LHCN-M2 (cell line): ENCODE measurements at regions not wholly inside any gene's neighbourhood (a gene's known extent, or its start where the extent isn't known, plus 50 kb on each side); places are given as distances from the start of the nearest gene placed in this dataset.
"Not testable (repeated sequence)": the region's sequence is repeated elsewhere in the genome, so short reads cannot be mapped to it uniquely, and the experiment has no call there.

Experiments used
- DNase-seq: peaks from one replicate; pipeline ENCODE4 v3.0.0-alpha.2; 2012; ENCODE audit warnings: low read depth

DNA sequence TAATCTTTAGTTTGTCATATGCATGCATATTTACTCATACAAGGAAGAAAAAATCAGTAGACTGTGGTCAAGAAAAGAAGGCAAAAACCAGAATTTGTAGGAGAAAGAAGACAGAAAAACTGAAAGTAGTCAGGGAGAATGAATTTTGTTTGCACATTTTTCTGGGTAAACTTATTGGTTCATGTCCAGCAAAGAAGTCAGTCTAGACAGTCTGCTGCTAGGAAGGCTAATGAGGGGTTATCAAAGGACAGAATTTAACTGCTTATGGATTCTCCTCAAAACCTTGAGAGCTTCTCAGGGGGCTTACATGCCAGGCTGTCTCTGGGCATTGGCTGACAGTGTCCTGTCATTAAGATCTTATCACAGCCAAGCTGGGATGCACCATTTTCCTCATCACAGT, 293.9 kb downstream of the RPAP3 start:
- no peak for DNase-seq

- no peak for DNase-seq
Observed at GRCh38 chr12:47410862-47411261, 295.0 kb downstream of the RPAP3 start.

GRCh38 chr12:47410383-47410782, 295.4 kb downstream of the RPAP3 start:
- DNase-seq, result no peak

GRCh38 chr12:47409310-47409987, 296.4 kb downstream of the RPAP3 start:
- no peak for DNase-seq

GRCh38 chr12:47408171-47408871, 297.5 kb downstream of the RPAP3 start:
- DNase-seq, result no peak

- no peak for DNase-seq
Observed at GRCh38 chr12:47407463-47408129, 298.2 kb downstream of the RPAP3 start.

- no peak for DNase-seq
Observed at GRCh38 chr12:47403681-47404080, 302.1 kb downstream of the RPAP3 start.

DNA sequence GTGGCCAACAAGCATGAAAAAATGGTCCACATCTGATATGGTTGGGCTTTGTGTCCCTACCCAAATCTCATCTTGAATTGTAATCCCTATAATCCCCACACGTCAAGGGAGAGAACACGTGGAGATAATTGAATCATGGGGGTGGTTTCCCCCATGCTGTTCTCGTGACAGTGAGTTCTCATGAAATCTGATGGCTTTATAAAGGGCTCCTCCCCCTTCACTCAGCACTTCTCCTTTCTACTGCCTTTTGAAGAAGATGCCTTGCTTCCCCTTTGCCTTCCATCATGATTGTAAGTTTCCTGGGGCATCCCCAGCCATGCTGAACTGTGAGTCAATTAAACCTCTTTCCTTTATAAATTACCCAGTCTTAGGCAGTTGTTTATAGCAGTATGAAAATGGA, 304.6 kb downstream of the RPAP3 start:
- DNase-seq, result not testable (repeated sequence)

GRCh38 chr12:47400266-47400665, 305.6 kb downstream of the RPAP3 start:
- no peak for DNase-seq

DNA sequence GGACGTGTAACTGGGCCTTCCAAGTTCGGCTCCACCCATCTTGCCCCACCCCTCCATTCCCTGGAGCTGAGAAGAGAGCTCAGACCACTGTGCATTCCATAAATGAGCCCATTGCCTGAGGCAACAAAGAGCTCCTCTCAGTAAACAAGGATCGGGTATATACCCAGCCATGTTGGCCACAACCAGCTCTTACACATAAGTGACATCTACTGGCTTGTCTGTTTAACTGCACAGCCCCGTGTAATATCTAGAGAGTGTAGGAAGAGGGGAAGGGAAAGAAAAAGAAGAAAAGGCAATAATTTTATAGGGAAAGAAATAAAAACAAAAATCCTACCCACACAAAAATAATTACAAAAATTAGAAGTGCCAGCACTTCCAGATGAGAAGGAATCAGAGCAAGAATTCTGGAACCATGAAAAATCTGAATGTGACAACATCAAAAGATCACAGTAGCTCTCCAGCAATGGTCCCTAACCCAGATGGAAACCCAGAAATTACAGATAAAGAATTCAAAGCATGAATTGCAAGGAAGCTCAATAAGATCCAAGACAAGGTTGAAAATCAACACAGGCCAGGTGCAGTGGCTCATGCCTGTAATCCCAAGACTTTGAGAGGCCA, 308.1 kb downstream of the RPAP3 start:
- peak; percentile 64 for DNase-seq

DNA sequence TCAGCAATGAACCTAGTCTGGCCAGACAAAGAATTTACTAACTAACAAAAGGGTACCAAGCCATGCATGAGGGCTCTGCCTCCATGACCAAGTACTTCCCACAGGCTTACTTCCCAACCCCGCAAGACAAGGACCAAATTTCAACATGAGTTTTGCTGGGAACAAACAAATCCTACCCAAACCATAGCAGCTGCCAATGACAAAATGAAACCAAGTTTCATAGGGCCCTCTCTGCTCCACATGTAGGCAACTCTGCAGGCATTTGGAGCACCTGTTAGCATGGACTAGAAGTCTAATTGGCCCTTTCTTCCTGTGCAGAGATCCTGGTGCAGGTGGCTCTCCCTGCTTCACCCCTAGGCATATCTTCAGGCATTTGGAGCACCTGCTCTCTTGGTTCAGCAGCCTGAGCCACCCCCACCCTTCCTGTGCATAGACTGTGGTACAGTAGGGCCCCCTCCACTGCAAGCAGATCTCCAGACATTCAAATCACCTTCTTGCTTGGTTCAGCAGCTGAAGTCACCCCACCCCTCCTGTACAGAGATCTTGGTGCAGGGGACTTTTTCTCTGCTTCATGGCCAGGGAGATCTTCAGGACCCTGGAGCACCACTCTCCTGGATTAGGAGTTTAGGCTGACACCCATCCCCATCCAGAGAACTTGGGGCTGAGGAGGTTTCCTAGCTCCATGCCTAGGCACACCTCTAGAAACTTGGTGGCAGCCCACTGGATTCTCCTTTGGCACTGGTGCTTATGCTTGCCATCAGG, 308.7 kb downstream of the RPAP3 start:
- DNase-seq, result peak; percentile 43

- no peak for DNase-seq
Observed at GRCh38 chr12:47394070-47394469, 311.8 kb downstream of the RPAP3 start.

DNA sequence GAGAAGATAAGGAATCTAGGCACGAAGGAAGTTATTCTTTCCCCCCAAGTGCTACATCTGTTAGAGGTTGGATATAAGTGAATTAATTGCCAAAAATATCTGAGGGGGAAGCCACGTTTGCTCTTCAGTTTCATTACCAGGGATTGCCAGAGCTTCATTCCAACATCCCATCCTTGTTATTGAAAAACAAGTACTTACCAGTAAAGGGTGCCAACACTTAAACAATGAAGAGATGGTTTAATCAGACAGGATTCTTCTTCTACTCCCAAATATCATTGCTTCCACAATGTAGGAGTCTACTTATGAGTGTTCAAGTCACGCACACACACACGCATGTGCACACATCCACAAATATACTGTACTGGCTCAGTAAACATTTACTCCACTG, 312.4 kb downstream of the RPAP3 start:
- no peak for DNase-seq

- DNase-seq, result no peak
Observed at GRCh38 chr12:47391566-47391965, 311.8 kb upstream of the AMIGO2 start.

GRCh38 chr12:47388712-47389111, 309.0 kb upstream of the AMIGO2 start:
- DNase-seq, result no peak

DNA sequence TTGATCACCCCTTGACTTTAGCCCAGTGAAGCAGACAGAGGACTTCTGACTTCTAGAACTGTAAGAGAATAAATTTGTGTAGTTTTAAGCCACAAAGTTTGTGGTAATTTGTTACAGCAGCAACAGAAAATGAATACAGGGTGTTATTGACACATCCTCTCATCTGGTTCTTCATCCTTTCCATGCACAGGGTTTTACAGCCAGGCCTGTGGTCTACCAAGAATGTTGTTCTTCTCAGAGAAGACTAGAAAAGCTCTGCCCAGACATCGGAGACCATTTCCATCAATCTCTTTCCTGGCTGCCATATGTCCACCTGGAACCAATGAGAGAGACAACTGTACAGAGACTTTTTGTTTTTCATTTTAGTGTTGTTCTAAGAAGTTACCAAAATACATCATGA, 308.2 kb upstream of the AMIGO2 start:
- no peak for DNase-seq

GRCh38 chr12:47385653-47386052, 305.9 kb upstream of the AMIGO2 start:
- no peak for DNase-seq

DNA sequence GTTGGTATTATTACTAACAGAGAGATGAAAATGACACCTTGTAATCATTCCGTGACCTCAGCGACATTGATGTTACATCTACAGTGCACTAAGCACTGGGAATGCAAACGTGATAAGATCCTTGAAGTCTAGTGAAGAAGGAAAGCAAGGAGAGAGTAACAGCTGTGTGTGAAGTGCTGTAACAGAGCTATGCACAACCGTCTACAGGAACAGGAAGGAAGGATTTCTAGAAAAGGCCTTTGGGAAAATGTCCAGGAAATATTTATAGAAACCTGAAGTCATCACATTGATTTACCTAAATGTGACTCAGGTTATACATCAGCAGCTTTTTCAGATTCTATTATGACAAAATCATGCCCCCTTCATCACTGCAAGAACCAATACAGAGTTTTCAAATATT, 304.2 kb upstream of the AMIGO2 start:
- DNase-seq, result peak; percentile 39

DNA sequence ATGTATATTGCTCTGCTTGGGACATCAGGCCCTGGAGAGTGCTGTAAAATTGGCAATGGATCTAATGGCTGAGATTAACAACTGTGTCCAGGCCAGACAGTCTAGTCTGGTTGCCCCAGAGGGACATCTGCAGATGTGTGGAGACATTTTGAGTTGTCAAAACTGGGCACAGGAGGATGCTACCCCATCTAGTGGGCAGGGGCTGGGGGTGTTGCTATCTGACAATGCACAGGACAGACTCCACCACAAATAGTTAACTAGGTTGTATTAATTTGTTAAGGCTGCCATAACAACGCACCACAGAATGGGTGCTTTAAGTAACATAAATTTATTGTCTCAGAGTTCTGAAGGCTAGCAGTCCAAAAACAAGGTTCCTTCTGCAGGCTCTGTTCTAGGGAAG, 302.5 kb upstream of the AMIGO2 start:
- no peak for DNase-seq

GRCh38 chr12:47378907-47379306, 299.1 kb upstream of the AMIGO2 start:
- DNase-seq, result no peak

DNA sequence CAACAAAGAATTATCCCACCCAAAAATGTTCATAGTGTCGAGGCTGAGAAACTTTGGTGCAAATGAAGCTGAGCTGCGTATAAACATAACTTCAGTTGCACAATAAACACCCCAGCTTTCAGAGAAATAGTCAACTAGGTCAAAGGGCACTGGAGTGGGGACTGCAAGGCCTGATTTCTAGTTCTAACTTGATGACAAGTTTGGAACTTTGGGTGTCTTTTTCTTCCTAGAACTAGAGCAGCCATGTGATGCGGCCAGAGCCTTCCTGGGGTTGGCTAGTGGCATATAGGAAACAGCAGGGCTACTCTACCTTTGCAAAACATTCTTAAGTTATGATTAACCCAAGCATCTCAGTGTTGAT, 298.4 kb upstream of the AMIGO2 start:
- no peak for DNase-seq
